Nephron (organoid): ENCODE measurements at regions not wholly inside any gene's neighbourhood (a gene's known extent, or its start where the extent isn't known, plus 50 kb on each side); places are given as distances from the start of the nearest gene placed in this dataset.
A peak's percentile ranks its signal among the peaks of the same experiment; 100 is the strongest.

Experiments used
- H3K27ac Mint-ChIP-seq, 3 experiments: 2 replicates each; pipeline ENCODE4 v1.8.0; 2020; ENCODE audit warnings: mixed read lengths in 3 of 3, mild to moderate bottlenecking in 2 of 3, moderate library complexity in 1 of 3
- H3K27me3 Mint-ChIP-seq: 2 replicates; pipeline ENCODE4 v1.8.0; 2021; ENCODE audit warnings: low read depth, mild to moderate bottlenecking, moderate library complexity, mixed read lengths
- H3K36me3 Mint-ChIP-seq: 2 replicates; pipeline ENCODE4 v1.8.0; 2020; ENCODE audit warnings: low read depth, mixed read lengths
- H3K4me1 Mint-ChIP-seq: 2 replicates; pipeline ENCODE4 v1.8.0; 2020; ENCODE audit warnings: mixed read lengths
- H3K4me3 Mint-ChIP-seq, 3 experiments: 2 replicates each; pipeline ENCODE4 v1.8.0; 2020; ENCODE audit warnings: mild to moderate bottlenecking in 3 of 3, mixed read lengths in 3 of 3, moderate library complexity in 2 of 3
- H3K9me3 Mint-ChIP-seq: 2 replicates; pipeline ENCODE4 v1.8.0; 2020; ENCODE audit warnings: mixed read lengths
- TF ChIP-seq, protein P1 (sequence below), 3 experiments: fragments of 200-600 bp; sonication (generic); IDR thresholded peaks; one replicate each; pipeline ENCODE4 v1.5.0; 2021; ENCODE audit warnings: antibody characterized with exemption in 3 of 3; ENCODE audit not compliant: unreplicated experiment in 3 of 3

DNA sequence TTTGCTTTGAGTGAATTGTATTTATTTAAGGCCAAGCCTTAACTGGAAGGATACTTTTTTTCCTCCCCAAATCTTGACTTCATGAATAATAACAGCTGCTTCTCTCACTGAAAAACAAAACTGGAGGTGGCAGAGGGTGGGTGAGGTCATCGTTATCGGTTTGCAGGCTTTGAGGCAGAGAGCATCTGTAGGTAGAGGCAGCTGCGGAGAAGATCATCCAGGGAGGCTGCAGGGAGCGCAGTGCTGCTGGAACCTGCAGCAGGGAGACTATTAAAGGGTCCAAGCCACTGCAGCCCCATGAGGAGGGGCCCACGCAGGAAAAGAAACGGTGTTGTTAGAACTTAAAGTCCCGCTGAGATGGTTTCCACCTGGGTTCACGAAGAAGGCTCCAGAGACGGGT lies 112.1 kb upstream of the SDK1 start:
- H3K4me1 Mint-ChIP-seq, result peaks cover 5% of the 10 kb centered on the region
- peak overlapping the region in 1 of 3 experiments; percentile 40 for H3K27ac Mint-ChIP-seq
- peaks cover 9% of the 10 kb centered on the region for H3K27me3 Mint-ChIP-seq
- no peaks in the 10 kb centered on the region for H3K36me3 Mint-ChIP-seq
- peaks cover 2% of the 10 kb centered on the region for H3K9me3 Mint-ChIP-seq
- TF ChIP-seq, protein P1, sequence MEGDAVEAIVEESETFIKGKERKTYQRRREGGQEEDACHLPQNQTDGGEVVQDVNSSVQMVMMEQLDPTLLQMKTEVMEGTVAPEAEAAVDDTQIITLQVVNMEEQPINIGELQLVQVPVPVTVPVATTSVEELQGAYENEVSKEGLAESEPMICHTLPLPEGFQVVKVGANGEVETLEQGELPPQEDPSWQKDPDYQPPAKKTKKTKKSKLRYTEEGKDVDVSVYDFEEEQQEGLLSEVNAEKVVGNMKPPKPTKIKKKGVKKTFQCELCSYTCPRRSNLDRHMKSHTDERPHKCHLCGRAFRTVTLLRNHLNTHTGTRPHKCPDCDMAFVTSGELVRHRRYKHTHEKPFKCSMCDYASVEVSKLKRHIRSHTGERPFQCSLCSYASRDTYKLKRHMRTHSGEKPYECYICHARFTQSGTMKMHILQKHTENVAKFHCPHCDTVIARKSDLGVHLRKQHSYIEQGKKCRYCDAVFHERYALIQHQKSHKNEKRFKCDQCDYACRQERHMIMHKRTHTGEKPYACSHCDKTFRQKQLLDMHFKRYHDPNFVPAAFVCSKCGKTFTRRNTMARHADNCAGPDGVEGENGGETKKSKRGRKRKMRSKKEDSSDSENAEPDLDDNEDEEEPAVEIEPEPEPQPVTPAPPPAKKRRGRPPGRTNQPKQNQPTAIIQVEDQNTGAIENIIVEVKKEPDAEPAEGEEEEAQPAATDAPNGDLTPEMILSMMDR (IDR thresholded peaks at IDR 0.05; ENCODE audit: unreplicated experiment in 3 of 3), result no peak
- no peak overlapping the region for H3K4me3 Mint-ChIP-seq

DNA sequence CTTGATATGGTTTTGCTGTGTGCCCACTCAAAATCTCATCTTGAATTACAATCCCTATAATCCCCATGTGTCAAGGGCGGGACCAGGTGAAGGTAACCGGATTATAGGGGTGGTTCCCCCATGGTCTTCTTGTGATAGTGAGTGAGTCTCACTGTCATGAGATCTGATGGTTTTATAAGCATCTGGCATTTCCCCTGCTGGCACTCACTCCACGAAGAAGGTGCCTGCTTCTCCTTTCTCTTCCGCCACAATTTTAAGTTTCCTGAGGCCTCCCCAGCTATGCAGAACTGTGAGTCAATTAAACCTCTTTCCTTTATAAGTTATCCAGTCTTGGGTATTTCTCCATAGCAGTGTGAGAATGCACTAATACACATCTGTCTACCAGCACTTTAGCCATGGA lies 109.5 kb upstream of the SDK1 start:
- Mint-ChIP-seq H3K4me3 (no peak overlapping the region), H3K9me3 (peaks cover 8% of the 10 kb centered on the region)
- TF ChIP-seq, protein P1 (IDR thresholded peaks at IDR 0.05; ENCODE audit: unreplicated experiment in 3 of 3), result no peak

DNA sequence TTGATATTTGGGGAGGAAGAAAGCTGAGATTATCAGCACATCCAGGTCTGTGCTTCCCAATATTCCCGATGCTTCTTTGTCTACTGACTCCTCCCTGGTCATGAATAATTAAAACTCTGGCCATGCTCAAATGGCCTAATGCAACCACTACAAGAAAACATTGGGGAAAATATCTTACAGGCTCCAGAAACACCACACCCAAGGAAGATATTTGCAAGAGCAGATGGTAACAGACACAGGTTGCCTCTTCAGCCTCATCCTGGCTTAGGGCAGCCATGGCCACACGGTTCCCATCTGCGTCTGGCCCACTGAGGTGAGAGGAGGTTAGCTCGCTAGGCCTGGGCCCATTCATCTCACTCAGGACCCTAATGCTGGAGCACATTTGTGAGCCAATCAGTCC lies 108.4 kb upstream of the SDK1 start:
- Mint-ChIP-seq H3K27ac (peak overlapping the region in 1 of 3 experiments; percentile 14), H3K4me1 (peaks cover 13% of the 10 kb centered on the region), H3K36me3 (peaks cover under 1% of the 10 kb centered on the region), H3K27me3 (peaks cover 9% of the 10 kb centered on the region), H3K9me3 (peaks cover 8% of the 10 kb centered on the region), H3K4me3 (no peak overlapping the region)
- TF ChIP-seq, protein P1 (IDR thresholded peaks at IDR 0.05; ENCODE audit: unreplicated experiment in 3 of 3), result no peak

More for the DNA sequence above, 109.5 kb upstream of the SDK1 start:
- H3K27me3 Mint-ChIP-seq, result peaks cover 9% of the 10 kb centered on the region
- H3K36me3 Mint-ChIP-seq, result no peaks in the 10 kb centered on the region
- no peak overlapping the region for H3K27ac Mint-ChIP-seq
- H3K4me1 Mint-ChIP-seq, result peaks cover 13% of the 10 kb centered on the region

DNA sequence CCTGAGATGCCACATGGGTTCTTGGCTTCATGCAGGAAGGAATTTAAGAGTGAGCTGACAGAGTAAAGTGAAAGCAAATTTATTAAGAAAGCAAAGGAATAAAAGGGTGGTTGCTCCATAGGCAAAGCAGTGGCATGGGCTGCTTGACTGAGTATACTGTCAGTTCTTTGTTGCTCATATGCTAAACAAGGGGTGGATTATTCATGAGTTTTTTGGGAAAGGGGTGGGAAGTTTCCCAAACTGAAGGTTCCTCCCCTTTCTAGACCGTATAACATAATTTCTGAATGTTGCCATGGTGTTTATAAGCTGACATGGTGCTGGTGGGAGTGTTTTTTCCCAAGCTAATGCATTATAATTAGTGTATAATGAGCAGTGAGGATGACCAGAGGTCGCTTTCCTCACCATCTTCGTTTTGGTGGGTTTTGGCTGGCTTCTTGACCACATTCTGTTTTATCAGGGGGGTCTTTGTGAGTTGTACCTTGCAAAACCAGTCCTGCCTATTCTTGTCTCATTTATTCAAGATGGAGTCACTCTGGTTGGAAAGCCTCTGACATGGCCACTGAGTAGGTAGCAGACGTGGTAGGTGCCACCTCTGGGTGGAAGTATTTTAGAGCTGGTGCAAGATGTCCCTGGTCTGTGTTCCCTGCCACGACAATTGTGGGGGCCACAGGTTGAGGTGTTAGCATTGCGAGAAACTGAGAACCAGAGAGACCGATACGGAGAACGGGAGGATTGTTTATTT lies 107.5 kb upstream of the SDK1 start:
- peaks cover 15% of the 10 kb centered on the region for H3K9me3 Mint-ChIP-seq
- peaks cover 3% of the 10 kb centered on the region for H3K36me3 Mint-ChIP-seq
- TF ChIP-seq, protein P1 (IDR thresholded peaks at IDR 0.05; ENCODE audit: unreplicated experiment in 3 of 3), result no peak
- no peak overlapping the region for H3K4me3 Mint-ChIP-seq
- H3K27me3 Mint-ChIP-seq, result peaks cover 9% of the 10 kb centered on the region
- peak overlapping the region; percentile 76 to 88 (median 80) for H3K27ac Mint-ChIP-seq
- H3K4me1 Mint-ChIP-seq, result peaks cover 13% of the 10 kb centered on the region

DNA sequence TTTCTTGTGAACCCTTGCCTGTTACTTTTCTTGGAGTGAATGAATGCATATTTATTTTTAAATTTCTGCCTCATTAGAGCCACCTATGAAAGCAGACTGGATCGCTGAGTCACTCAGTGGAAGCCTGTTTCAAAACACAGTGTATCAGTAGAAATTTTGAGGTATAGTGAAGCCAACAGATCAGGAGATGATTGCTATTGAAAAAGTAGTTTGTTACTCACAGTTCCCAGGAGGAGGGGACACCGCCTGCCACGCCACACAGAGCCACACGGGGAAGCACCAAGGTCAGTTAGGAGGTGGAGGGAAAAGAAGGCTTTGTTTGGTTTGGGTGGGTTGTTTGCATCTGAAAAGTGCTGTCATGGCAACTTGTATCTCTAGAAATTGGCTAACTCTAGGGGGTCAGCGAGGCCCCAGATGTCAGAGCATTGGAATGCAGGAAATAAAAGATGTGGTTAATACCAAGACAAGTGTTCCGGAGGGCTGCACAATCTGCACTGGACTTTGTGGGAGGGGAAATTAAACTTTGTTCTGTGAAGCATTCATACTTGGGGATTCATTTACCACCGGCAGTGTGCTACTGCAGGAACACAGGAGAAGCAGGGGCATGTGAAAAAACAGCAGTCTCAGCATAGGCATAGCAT lies 106.4 kb upstream of the SDK1 start:
- Mint-ChIP-seq H3K27ac (peak overlapping the region; percentile 76 to 88 (median 80)), H3K9me3 (peaks cover 22% of the 10 kb centered on the region), H3K27me3 (peaks cover 9% of the 10 kb centered on the region), H3K36me3 (peaks cover 8% of the 10 kb centered on the region), H3K4me3 (no peak overlapping the region), H3K4me1 (peaks cover 7% of the 10 kb centered on the region)
- TF ChIP-seq, protein P1 (IDR thresholded peaks at IDR 0.05; ENCODE audit: unreplicated experiment in 3 of 3), result peak in 1 of 3 experiments; percentile 31
